SIG-M5 treated with dmso at 0.1 percent for 504 hours (cell line): ENCODE measurements at regions not wholly inside any gene's neighbourhood (a gene's known extent, or its start where the extent isn't known, plus 50 kb on each side); places are given as distances from the start of the nearest gene placed in this dataset.
A peak's percentile ranks its signal among the peaks of the same experiment; 100 is the strongest.
"Not testable (repeated sequence)": the region's sequence is repeated elsewhere in the genome, so short reads cannot be mapped to it uniquely, and the experiment has no call there.

Experiments used
- DNase-seq: peaks from one replicate; lab custom pipeline; 2025; ENCODE audit not compliant: unreplicated experiment; lab: John Stamatoyannopoulos, UW

- DNase-seq: not testable (repeated sequence)
Observed at GRCh38 chr7:34577934-34578333, 80.1 kb upstream of the NPSR1 start.

GRCh38 chr7:34581698-34582097 lies 76.3 kb upstream of the NPSR1 start:
- DNase-seq: not testable (repeated sequence)

- DNase-seq: no peak
Observed at GRCh38 chr7:34584526-34584925, 73.5 kb upstream of the NPSR1 start.

GRCh38 chr7:34596887-34597286 lies 61.1 kb upstream of the NPSR1 start:
- DNase-seq: peak; percentile 6

- DNase-seq: no peak
Observed at GRCh38 chr7:34603711-34604444, 54.1 kb upstream of the NPSR1 start.
